ENCODE measurements at regions not wholly inside any gene's neighbourhood (a gene's known extent, or its start where the extent isn't known, plus 50 kb on each side); places are given as distances from the start of the nearest gene placed in this dataset.

DNA sequence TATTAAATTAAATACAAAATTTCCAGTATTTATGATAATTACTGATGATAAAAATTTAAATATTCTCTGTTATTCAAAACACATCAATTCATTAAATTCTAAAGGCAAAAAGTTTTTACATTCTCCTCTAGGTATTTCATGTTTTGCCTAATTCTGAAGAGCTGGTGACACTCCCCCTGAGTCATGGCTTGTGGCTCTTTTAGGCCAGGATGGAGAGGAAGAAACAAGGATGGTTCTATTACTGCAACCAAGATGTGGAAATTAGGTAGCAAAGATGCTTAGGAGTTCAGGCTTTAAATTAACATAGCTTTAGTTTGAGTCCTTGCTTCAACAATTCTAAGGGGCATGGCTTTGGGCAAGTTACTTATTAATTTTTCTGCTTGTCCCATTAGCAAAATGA lies 1295.8 kb downstream of the EFNA5 start:
- ChIA-PET POLR2A (no interaction called here), CTCF (no interaction called here)
- no peak overlapping the region for H3K4me3 ChIP-seq (ENCODE audit: low read depth, low read length)
- TF ChIP-seq, protein P1, sequence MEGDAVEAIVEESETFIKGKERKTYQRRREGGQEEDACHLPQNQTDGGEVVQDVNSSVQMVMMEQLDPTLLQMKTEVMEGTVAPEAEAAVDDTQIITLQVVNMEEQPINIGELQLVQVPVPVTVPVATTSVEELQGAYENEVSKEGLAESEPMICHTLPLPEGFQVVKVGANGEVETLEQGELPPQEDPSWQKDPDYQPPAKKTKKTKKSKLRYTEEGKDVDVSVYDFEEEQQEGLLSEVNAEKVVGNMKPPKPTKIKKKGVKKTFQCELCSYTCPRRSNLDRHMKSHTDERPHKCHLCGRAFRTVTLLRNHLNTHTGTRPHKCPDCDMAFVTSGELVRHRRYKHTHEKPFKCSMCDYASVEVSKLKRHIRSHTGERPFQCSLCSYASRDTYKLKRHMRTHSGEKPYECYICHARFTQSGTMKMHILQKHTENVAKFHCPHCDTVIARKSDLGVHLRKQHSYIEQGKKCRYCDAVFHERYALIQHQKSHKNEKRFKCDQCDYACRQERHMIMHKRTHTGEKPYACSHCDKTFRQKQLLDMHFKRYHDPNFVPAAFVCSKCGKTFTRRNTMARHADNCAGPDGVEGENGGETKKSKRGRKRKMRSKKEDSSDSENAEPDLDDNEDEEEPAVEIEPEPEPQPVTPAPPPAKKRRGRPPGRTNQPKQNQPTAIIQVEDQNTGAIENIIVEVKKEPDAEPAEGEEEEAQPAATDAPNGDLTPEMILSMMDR (IDR thresholded peaks at IDR 0.05; ENCODE audit: insufficient read depth, low read length, missing control alignments): no peak
- no peak for DNase-seq (ENCODE audit: low read depth, low spot score)

DNA sequence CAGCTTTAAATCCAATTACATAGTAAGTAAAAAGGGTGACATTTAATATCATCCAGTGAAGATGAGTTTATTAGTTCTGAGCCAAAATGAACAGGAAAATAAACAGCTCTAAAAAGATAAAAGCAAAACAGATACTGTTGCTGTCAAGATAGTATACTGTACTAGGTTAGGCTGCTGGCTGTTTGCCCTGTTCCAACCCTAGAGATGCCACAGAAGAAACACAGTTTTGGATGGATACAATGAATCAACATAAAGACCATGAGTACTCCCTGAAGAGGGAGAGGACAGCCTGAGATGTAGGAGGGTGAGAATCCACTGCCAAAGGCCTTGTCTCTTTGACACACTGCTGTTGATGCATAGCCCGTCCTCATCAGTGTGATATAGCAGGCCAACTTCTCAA lies 1302.7 kb downstream of the EFNA5 start:
- TF ChIP-seq, protein P1 (IDR thresholded peaks at IDR 0.05; ENCODE audit: insufficient read depth, low read length, missing control alignments): no peak
- CTCF ChIA-PET: interaction anchor here (0.6 kb wide), 1 partner anchor 12 kb away, joined by 3 read pairs; no protein-coding TSS in a partner anchor
- no peak overlapping the region for H3K4me3 ChIP-seq (ENCODE audit: low read depth, low read length)

DNA sequence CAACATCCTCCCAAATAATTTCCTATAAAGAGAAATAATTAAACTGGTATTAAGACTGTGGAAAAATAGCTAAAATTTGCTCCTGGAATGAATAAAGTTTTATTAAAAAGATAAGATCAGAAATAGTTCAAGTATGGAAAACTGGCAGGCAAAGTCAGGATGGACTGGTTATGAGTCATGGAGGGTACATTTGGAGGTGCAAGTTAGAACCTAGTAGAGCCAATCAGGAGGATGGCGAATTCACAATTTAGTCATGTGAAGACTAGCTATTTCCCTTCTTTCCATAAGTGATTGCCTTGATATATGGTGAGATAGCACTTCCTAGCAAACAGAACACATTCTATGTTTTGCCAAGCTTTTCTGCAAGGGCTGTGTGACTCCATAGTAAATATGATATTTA lies 1303.5 kb downstream of the EFNA5 start:
- ChIA-PET POLR2A (no interaction called here), CTCF (interaction anchor here (0.6 kb wide), 1 partner anchor 11 kb away, joined by 3 read pairs; no protein-coding TSS in a partner anchor)
- H3K4me3 ChIP-seq (ENCODE audit: low read depth, low read length): no peak overlapping the region
- DNase-seq (ENCODE audit: low read depth, low spot score): no peak
- TF ChIP-seq, protein P1 (IDR thresholded peaks at IDR 0.05; ENCODE audit: insufficient read depth, low read length, missing control alignments): no peak

More for the DNA sequence above, 1302.7 kb downstream of the EFNA5 start:
- no peak for DNase-seq (ENCODE audit: low read depth, low spot score)
- POLR2A ChIA-PET: no interaction called here

DNA sequence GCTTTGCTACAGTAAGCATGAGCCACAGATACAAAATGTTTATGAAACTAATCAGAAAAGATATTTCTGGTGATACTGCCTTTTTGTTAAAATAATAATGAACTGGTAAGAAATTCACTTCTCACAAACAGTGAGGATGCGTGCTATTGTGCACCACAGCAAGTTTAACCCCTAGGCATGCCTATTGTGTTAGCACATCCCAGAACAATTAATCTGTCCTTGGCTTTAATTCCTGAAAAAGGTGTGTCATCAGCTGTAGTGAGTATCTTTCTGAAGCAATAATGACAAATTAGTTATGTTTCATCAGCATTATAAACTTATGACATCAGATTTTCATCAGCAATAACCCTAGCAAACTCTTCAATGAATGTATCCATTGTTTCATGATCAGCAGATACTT lies 1307.2 kb downstream of the EFNA5 start:
- no peak overlapping the region for H3K4me3 ChIP-seq (ENCODE audit: low read depth, low read length)
- TF ChIP-seq, protein P1 (IDR thresholded peaks at IDR 0.05; ENCODE audit: insufficient read depth, low read length, missing control alignments): no peak
- no peak for DNase-seq (ENCODE audit: low read depth, low spot score)
- ChIA-PET CTCF (no interaction called here), POLR2A (no interaction called here)

DNA sequence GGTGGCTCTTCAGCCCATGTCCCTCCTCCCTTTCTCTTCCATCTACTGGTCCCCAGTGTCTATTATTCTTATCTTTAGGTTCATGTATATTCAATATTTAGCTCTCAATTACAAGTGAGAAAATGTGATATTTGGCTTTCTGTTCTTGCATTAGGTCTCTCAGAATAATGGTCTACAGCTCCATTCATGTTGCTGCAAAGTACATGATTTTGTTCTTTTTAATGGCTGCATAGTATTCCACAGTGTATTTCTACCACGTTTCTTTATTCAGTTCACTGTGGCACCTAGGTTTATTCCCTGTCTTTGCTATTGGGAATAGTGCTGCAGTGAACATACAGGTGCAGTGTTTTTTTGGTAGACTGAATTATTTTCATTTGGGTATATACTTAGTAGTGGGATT lies 1308.8 kb downstream of the EFNA5 start:
- POLR2A ChIA-PET: no interaction called here
- TF ChIP-seq, protein P1 (IDR thresholded peaks at IDR 0.05; ENCODE audit: insufficient read depth, low read length, missing control alignments): no peak
- H3K4me3 ChIP-seq (ENCODE audit: low read depth, low read length): no peak overlapping the region
- no peak for DNase-seq (ENCODE audit: low read depth, low spot score)
- CTCF ChIA-PET: no interaction called here

DNA sequence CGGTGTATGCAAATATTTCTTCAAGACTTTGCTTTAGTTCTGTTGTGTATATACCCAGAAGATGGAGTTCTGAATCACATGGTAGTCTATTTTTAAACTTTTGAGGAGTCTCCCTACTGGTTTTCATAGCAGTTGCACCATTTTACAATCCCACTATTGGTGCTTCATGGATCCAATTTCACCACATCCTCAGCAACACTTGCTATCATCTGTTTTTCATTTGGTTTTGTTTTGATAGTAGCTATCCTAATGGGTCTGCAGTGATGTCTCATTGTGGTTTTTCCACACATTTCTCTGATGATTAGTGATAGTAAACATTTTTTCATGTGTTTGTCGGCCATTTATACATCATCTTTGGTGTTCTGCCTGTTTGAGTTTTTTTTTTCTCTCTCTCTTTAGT lies 1339.3 kb downstream of the EFNA5 start:
- TF ChIP-seq, protein P1 (IDR thresholded peaks at IDR 0.05; ENCODE audit: insufficient read depth, low read length, missing control alignments): no peak
- H3K4me3 ChIP-seq (ENCODE audit: low read depth, low read length): no peak overlapping the region
- ChIA-PET CTCF (no interaction called here), POLR2A (no interaction called here)
- DNase-seq (ENCODE audit: low read depth, low spot score): peak; percentile 92
